ENCODE measurements at regions not wholly inside any gene's neighbourhood (a gene's known extent, or its start where the extent isn't known, plus 50 kb on each side); places are given as distances from the start of the nearest gene placed in this dataset.

GRCh38 chr18:56165601-56166355 lies 472.6 kb downstream of the TXNL1 start:
- no peak for DNase-seq

GRCh38 chr18:56162311-56163265 lies 475.8 kb downstream of the TXNL1 start:
- DNase-seq: peak in 1 of 2 experiments; percentile 14

GRCh38 chr18:56161566-56162260 lies 476.7 kb downstream of the TXNL1 start:
- no peak for DNase-seq

GRCh38 chr18:56158676-56159075 lies 479.7 kb downstream of the TXNL1 start:
- DNase-seq: no peak

- DNase-seq: peak; percentile 30 to 78
These were observed 480.9 kb downstream of the TXNL1 start for GRCh38 chr18:56157541-56157940.

GRCh38 chr18:56152551-56153310 lies 485.7 kb downstream of the TXNL1 start:
- no peak for DNase-seq

- DNase-seq: no peak
These were observed 490.0 kb downstream of the TXNL1 start for GRCh38 chr18:56148373-56148772.

- no peak for DNase-seq
These were observed 491.8 kb downstream of the TXNL1 start for GRCh38 chr18:56146565-56146964.

GRCh38 chr18:56142001-56142400 lies 496.4 kb downstream of the TXNL1 start:
- DNase-seq: no peak

- no peak for DNase-seq
These were observed 498.6 kb downstream of the TXNL1 start for GRCh38 chr18:56139792-56140254.

GRCh38 chr18:56139372-56139771 lies 499.0 kb downstream of the TXNL1 start:
- no peak for DNase-seq

- DNase-seq: no peak
These were observed 502.3 kb downstream of the TXNL1 start for GRCh38 chr18:56136105-56136504.

- DNase-seq: no peak
These were observed 507.9 kb downstream of the TXNL1 start for GRCh38 chr18:56130481-56130880.

GRCh38 chr18:56128153-56128791 lies 510.1 kb downstream of the TXNL1 start:
- peak in 1 of 2 experiments; percentile 31 for DNase-seq

GRCh38 chr18:56127322-56128099 lies 510.9 kb downstream of the TXNL1 start:
- DNase-seq: no peak

- DNase-seq: no peak
These were observed 514.2 kb downstream of the TXNL1 start for GRCh38 chr18:56124186-56124585.

- DNase-seq: no peak
These were observed 516.7 kb downstream of the TXNL1 start for GRCh38 chr18:56121669-56122068.

- no peak for DNase-seq
These were observed 517.6 kb downstream of the TXNL1 start for GRCh38 chr18:56120782-56121181.

- no peak for DNase-seq
These were observed 518.7 kb downstream of the TXNL1 start for GRCh38 chr18:56119681-56120080.

GRCh38 chr18:56118422-56118821 lies 520.0 kb downstream of the TXNL1 start:
- DNase-seq: no peak

Measured in NCI-H446 (cell line).